GM10266 (cell line): ENCODE measurements at regions not wholly inside any gene's neighbourhood (a gene's known extent, or its start where the extent isn't known, plus 50 kb on each side); places are given as distances from the start of the nearest gene placed in this dataset.
"Not testable (repeated sequence)": the region's sequence is repeated elsewhere in the genome, so short reads cannot be mapped to it uniquely, and the experiment has no call there.

Experiments used
- DNase-seq: peaks from one replicate; pipeline ENCODE4 v3.0.0; 2012; ENCODE audit errors: extremely low spot score
- TF ChIP-seq, protein P1 (sequence below): IDR thresholded peaks from 2 replicates; pipeline ENCODE4 v1.5.1; 2012; ENCODE audit warnings: mild to moderate bottlenecking, low read depth; ENCODE audit not compliant: control insufficient read depth, insufficient read depth; ENCODE audit errors: missing control alignments

DNA sequence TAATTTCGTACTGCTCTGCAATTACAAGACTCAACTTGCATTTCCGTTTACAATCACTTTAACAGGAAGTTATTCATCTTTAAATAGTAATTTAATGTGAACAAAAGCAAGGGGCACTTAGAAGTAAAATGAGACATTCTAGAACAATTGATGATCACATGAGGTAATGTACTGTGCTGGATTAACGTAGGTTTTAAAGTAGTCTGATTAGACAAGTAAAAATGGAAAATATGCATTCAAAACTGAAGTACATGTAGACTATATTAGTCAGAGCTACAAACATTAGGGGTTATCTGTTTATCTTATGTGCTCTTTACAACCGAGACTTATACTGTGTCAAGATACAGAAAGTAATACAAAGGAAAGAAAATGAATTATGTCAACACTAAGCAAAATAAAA lies 1528.0 kb downstream of the SLITRK5 start:
- no peak for DNase-seq
- TF ChIP-seq, protein P1, sequence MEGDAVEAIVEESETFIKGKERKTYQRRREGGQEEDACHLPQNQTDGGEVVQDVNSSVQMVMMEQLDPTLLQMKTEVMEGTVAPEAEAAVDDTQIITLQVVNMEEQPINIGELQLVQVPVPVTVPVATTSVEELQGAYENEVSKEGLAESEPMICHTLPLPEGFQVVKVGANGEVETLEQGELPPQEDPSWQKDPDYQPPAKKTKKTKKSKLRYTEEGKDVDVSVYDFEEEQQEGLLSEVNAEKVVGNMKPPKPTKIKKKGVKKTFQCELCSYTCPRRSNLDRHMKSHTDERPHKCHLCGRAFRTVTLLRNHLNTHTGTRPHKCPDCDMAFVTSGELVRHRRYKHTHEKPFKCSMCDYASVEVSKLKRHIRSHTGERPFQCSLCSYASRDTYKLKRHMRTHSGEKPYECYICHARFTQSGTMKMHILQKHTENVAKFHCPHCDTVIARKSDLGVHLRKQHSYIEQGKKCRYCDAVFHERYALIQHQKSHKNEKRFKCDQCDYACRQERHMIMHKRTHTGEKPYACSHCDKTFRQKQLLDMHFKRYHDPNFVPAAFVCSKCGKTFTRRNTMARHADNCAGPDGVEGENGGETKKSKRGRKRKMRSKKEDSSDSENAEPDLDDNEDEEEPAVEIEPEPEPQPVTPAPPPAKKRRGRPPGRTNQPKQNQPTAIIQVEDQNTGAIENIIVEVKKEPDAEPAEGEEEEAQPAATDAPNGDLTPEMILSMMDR = no peak

DNA sequence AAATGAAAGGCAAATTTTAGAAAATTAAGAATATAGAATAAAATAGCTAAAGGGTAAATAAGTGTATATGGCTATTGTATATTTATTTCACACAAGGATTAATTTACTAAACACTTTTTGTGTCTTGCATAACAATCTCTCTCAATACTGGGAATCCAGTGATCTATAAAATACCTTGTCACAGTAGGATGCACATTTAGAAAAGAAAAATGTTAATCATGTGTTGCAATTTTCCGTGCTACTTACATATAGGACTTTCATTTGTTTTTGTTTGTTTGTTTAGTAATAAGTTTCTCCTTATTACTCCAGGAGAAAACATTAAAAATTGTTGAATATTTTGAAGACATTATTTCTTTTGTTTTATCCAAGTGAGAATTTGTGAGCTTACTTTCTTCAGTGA lies 1533.3 kb downstream of the SLITRK5 start:
- TF ChIP-seq, protein P1 = no peak

DNA sequence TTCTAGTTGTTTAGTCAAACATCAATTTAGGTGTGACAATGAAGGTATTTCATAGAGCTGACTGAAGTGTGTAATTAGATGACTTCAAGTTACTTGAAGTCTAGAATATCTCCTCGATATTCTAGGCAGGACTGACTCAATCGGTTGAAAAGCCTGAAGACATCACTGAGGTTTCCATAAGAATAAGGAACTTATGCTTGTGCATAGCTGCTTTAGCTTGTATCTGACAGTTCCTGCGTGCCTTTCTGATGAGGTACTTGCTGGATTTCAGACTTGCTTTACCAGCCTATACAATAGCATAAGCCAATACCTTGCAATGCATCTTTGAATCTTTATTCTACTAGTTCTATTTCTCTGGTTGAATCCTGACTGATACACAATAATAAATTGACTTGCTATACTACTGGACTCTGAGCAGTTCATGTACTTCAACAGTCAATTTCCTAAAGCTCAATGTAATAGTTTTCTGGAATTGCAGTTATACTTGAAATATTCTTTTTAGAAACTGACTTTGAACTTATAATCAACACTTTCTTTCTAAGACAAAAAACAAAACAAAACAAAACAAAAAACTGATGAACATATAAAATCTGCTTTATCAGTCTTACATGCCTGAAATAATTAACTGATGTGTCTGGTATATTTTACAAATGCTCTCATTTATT lies 1534.8 kb downstream of the SLITRK5 start:
- TF ChIP-seq, protein P1 = no peak
- DNase-seq = no peak

More for the DNA sequence above, 1533.3 kb downstream of the SLITRK5 start:
- DNase-seq = no peak

DNA sequence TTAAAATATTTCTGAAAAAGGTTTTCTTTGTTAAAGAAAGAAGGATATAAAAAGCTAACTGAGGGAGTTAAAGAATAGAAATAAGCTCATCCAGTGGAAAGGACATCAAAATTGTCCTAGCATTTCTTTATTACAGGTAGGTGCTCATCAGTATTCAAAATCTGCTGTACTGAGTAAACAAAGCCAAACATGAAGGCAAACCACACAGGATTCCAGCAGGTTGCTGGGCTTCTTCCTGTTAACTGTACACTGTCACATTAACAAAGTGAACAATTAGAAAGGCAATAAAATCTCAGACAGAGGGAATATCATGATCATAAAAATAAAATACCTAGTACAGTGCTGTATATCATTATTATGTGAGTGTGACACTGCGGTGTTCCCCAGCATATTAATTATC lies 1541.0 kb downstream of the SLITRK5 start:
- DNase-seq = no peak

DNA sequence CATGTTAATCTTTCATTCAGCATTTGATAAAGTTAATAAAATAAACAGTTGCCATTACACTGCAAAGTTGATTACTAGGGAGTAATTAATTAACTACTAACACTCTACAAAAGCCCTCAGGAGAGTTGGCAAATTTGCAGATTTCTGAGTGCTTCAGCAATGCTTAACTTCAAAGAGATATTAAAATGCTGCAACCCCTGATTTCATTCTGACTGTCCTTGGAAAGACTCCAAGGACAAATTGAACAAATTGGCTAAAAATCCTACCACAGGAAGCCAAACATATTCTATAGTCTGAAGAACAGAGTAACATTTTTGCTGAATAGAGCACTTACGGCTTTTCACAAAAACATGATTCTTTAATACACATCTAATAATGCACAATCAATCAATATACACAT lies 1543.0 kb downstream of the SLITRK5 start:
- DNase-seq = no peak
- TF ChIP-seq, protein P1 = no peak

More for the DNA sequence above, 1541.0 kb downstream of the SLITRK5 start:
- TF ChIP-seq, protein P1 = no peak

DNA sequence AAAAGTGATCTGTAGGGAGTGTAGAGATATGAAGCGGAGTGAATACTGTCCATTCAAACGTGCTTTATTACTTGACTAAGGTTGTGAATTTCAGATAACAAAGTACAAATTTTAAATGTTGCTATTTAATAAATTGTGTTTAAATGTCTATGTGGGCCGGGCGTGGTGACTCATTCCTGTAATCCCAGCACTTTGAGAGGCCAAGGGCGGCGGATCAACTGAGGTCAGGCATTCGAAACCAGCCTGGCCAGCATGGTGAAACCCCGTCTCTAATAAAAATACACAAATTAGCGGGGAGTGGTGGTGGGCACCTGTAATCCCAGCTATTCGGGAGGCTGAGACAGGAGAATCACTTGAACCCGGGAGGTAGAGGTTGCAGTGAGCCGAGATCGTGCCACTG lies 1544.1 kb downstream of the SLITRK5 start:
- DNase-seq = not testable (repeated sequence)

DNA sequence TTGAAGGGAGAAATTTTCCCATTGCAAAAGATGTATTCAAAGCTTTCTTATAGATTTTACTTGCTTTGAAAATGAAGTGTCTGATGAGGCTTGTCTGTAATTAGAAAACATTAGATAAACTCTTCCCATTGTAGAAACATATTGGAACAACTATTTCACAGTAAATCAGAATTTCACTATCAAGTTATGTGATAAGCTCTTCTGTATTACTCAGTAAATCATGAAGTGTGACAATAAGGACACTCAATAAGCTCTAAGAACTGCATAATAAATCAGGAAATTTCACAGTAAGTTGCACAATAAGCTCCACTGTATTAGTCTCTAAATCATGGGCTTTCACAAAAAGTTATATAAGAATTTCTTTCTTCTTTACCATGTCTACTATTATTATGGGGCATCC lies 1546.6 kb downstream of the SLITRK5 start:
- no peak for DNase-seq
- TF ChIP-seq, protein P1 = no peak
